Spleen (tissue), 11 donors: ENCODE measurements at regions not wholly inside any gene's neighbourhood (a gene's known extent, or its start where the extent isn't known, plus 50 kb on each side); places are given as distances from the start of the nearest gene placed in this dataset.
"Not testable (repeated sequence)": the region's sequence is repeated elsewhere in the genome, so short reads cannot be mapped to it uniquely, and the experiment has no call there.

Experiments used
- DNase-seq: peaks from one replicate; pipeline ENCODE4 v3.0.0-alpha.2; 2020
- H3K27ac ChIP-seq, 8 donors: fragments of 200-600 bp; sonication (generic) in 7 of 8; 1 replicate in 4 of 8; 2 replicates in 4 of 8; pipeline versions ENCODE4 v1.5.0 to v1.8.0; 2016 to 2021; ENCODE audit warnings: inconsistent platforms in 4 of 8, mild to moderate bottlenecking in 4 of 8, moderate library complexity in 1 of 8
- H3K27me3 ChIP-seq, 7 donors: fragments of 200-600 bp; sonication (generic) in 6 of 7; replicated peaks in 1 of 7; 1 replicate in 4 of 7; 2 replicates in 3 of 7; pipeline versions ENCODE4 v1.5.0 to v1.8.0; 2016 to 2021; ENCODE audit warnings: inconsistent platforms in 3 of 7, mild to moderate bottlenecking in 1 of 7
- H3K36me3 ChIP-seq, 6 donors: fragments of 200-600 bp; sonication (generic) in 5 of 6; 1 replicate in 4 of 6; 2 replicates in 2 of 6; pipeline versions ENCODE4 v1.5.0 to v1.8.0; 2016 to 2021; ENCODE audit warnings: inconsistent platforms in 2 of 6
- H3K4me1 ChIP-seq, 6 donors: fragments of 200-600 bp; sonication (generic) in 5 of 6; 1 replicate in 3 of 6; 2 replicates in 3 of 6; pipeline versions ENCODE4 v1.5.0 to v1.8.0; 2016 to 2021; ENCODE audit warnings: inconsistent platforms in 3 of 6
- H3K4me3 ChIP-seq, 8 donors: fragments of 200-600 bp; sonication (generic) in 7 of 8; 1 replicate in 4 of 8; 2 replicates in 4 of 8; pipeline versions ENCODE4 v1.5.0 to v1.8.0; 2016 to 2021; ENCODE audit warnings: inconsistent platforms in 4 of 8, mild to moderate bottlenecking in 4 of 8, moderate library complexity in 2 of 8
- H3K9me3 ChIP-seq, 8 donors: fragments of 200-600 bp; sonication (generic) in 7 of 8; 1 replicate in 4 of 8; 2 replicates in 4 of 8; pipeline versions ENCODE4 v1.5.0 to v1.8.0; 2016 to 2021; ENCODE audit warnings: inconsistent platforms in 4 of 8
- POLR2A ChIP-seq, 3 donors: fragments of 450-650 bp; IDR thresholded peaks; one replicate each; pipeline ENCODE4 v1.5.1; 2017; ENCODE audit warnings: antibody characterized with exemption in 3 of 3, mild to moderate bottlenecking in 1 of 3
- POLR2AphosphoS5 ChIP-seq, 3 donors: sonication (generic); formaldehyde crosslinking; IDR thresholded peaks; one replicate each; pipeline ENCODE4 v1.5.1; 2017; ENCODE audit warnings: antibody characterized with exemption in 3 of 3
- WGBS, 5 donors: extraction: QIAGEN DNeasy Blood & Tissue Kit in 3 of 5; methylation state at CpG; one replicate each; pipeline versions ENCODE4 v1.1.5 to v1.1.7; 2013 to 2018; 5-methylcytosine and 5-hydroxymethylcytosine counted together
- intact Hi-C: fragments of 100-400 bp; cut with DNase I; formaldehyde crosslinking; loops from one replicate; pipeline ENCODE4 v1.15.0; 2023; ENCODE audit warnings: low total_unique reads
- TF ChIP-seq, protein P1 (sequence below), 11 experiments: fragments of 200-600 bp in 7 of 11; fragments of 450-650 bp in 4 of 11; sonication (generic) in 4 of 11; IDR thresholded peaks in 8 of 11; conservative IDR thresholded peaks in 3 of 11; 1 replicate in 7 of 11; 2 replicates in 4 of 11; pipeline versions ENCODE4 v1.4.0 to v1.8.0; 2016 to 2021; ENCODE audit warnings: antibody characterized with exemption in 11 of 11, inconsistent platforms in 4 of 11, mild to moderate bottlenecking in 1 of 11
- donor health status: healthy with polysubstance abuse.
- donor health status: DM: no; HTN: no; CAD: no; lungs with moderate emphysema.
- donor health status: DM: no; HTN: no; CAD: no.
- donor health status: Bipolar disorder and iron deficiency.
- donor health status: healthy.
- donor health status: DM: no; HTN: no; CAD: no.
- donor health status: DM: yes; HTN: yes; CAD: no.

DNA sequence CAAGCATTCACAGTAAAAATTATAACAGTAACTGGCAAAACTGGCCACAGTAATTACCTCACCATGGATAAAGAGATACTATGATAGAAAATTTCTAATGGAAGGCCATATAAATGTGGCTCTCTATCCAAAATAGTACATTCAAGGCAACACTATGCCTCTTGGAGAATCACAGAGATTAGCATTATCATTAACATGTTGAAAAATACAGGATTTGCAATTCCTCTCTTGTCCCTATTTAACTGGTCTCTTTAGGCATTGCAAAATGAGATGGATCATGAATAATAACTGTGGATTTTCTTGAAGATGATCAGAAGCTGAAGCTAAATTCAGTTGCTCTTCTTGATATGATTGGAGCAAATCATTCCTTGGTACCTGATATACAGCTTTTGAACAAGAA lies 100.8 kb upstream of the HGF start:
- no peaks in the 10 kb centered on the region for H3K36me3 ChIP-seq
- H3K27ac ChIP-seq = no peak overlapping the region
- TF ChIP-seq POLR2A (IDR thresholded peaks at IDR 0.05) (no peak), POLR2AphosphoS5 (IDR thresholded peaks at IDR 0.05) (no peak)
- TF ChIP-seq, protein P1, sequence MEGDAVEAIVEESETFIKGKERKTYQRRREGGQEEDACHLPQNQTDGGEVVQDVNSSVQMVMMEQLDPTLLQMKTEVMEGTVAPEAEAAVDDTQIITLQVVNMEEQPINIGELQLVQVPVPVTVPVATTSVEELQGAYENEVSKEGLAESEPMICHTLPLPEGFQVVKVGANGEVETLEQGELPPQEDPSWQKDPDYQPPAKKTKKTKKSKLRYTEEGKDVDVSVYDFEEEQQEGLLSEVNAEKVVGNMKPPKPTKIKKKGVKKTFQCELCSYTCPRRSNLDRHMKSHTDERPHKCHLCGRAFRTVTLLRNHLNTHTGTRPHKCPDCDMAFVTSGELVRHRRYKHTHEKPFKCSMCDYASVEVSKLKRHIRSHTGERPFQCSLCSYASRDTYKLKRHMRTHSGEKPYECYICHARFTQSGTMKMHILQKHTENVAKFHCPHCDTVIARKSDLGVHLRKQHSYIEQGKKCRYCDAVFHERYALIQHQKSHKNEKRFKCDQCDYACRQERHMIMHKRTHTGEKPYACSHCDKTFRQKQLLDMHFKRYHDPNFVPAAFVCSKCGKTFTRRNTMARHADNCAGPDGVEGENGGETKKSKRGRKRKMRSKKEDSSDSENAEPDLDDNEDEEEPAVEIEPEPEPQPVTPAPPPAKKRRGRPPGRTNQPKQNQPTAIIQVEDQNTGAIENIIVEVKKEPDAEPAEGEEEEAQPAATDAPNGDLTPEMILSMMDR (IDR thresholded peaks at IDR 0.05 in 8 of 11, conservative IDR thresholded peaks at IDR 0.05 in 3 of 11) = no peak
- intact Hi-C loops = no loop called here
- no peak for DNase-seq
- H3K4me3 ChIP-seq = no peak overlapping the region
- H3K4me1 ChIP-seq = no peaks in the 10 kb centered on the region
- no peaks in the 10 kb centered on the region for H3K27me3 ChIP-seq
- H3K9me3 ChIP-seq = no peaks in the 10 kb centered on the region

DNA sequence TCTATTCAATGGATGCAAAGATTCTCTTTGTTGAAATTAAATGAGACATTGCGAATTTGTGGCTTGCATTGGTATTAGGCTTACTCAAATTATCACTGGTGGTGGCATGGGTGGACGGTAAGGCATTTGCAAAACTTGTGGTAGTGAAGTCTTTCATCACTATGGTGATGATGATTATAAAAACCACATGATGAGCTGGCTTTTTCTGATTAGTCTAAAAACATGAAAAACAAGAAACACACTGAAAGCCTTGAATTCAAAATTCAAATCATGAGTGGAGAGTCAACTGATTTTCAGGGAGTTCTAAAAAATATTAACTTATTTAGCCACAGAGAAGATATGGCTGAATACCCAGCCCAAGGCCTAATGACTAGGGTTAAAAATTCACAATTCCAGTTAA lies 99.8 kb upstream of the HGF start:
- Histone ChIP-seq H3K4me1 (no peaks in the 10 kb centered on the region), H3K4me3 (no peak overlapping the region), H3K27me3 (no peaks in the 10 kb centered on the region), H3K9me3 (no peaks in the 10 kb centered on the region), H3K27ac (no peak overlapping the region), H3K36me3 (no peaks in the 10 kb centered on the region)
- WGBS, 5 donors = 59 to 80% (median 69%) methylated on average over 2 of the region's 2 CpGs
- TF ChIP-seq POLR2A (IDR thresholded peaks at IDR 0.05) (no peak), POLR2AphosphoS5 (IDR thresholded peaks at IDR 0.05) (no peak)
- TF ChIP-seq, protein P1 (IDR thresholded peaks at IDR 0.05 in 8 of 11, conservative IDR thresholded peaks at IDR 0.05 in 3 of 11) = no peak
- intact Hi-C loops = no loop called here
- DNase-seq = no peak

DNA sequence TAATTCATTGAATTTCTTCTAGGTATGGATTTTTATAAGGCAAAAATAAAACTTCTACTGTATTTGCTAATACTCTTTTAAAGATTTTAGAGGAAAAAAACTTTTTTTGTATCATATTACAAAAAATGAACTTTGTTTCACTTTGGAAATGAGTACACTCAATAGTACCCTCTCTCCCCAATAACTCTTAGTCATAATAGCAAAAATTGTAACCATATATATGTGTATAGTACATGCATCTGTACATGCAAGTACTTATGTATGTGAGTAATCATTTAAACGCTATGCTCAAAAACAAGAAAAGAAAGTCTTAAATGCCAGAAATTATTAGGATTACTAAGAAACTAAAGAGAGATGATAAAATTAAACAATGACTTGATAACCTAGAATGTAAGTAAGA lies 95.9 kb upstream of the HGF start:
- H3K4me3 ChIP-seq = no peak overlapping the region
- H3K27ac ChIP-seq = no peak overlapping the region
- H3K9me3 ChIP-seq = peaks cover 0 to 3% (median 0%) of the 10 kb centered on the region in 8 donors
- WGBS, 5 donors = 78 to 93% (median 89%) methylated on average over 1 of the region's 1 CpG
- TF ChIP-seq POLR2A (IDR thresholded peaks at IDR 0.05) (no peak), POLR2AphosphoS5 (IDR thresholded peaks at IDR 0.05) (no peak)
- TF ChIP-seq, protein P1 (IDR thresholded peaks at IDR 0.05 in 8 of 11, conservative IDR thresholded peaks at IDR 0.05 in 3 of 11) = no peak
- no peaks in the 10 kb centered on the region for H3K4me1 ChIP-seq
- H3K27me3 ChIP-seq = no peaks in the 10 kb centered on the region
- DNase-seq = no peak
- intact Hi-C loops = no loop called here
- no peaks in the 10 kb centered on the region for H3K36me3 ChIP-seq

DNA sequence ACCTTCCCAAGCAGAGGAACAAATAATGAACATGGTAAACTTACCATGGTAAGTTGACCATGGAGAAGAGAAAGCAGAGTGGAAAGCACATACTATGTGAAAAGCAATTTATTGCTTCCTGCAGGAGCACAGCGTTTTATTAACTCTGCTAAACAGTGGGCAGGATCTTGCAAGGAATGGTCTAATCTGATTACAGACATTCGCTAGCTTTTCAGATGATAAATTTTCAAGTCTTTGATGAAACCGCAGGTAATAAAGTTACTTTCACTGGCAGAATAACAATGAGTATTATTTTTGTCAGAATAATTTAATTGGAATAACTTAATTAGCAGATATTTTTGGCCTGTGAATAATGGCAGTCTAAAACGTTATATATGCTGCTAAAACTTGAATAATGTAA lies 89.6 kb upstream of the HGF start:
- WGBS, 5 donors = 78 to 86% (median 80%) methylated on average over 4 of the region's 4 CpGs

DNA sequence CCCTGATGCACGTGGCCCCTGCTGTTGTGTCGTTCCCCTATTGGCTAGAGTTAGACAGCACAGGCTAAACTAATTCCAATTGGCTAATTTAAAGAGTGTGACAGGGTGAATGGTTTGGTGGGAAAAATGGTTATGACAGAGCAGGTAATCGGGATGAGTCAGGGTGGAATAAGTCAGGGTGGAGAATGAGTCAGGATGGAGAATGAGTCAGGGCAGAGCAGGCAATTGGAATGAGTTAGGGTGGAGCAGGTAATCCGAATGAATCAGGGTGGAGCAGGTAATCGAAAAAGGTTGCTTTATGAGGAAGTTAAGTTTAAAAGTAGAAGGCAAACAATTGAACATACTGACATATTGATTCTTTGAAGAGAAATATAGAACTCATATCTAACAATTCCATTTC lies 89.0 kb upstream of the HGF start:
- intact Hi-C loops = not testable (repeated sequence)
- WGBS, 5 donors = 79 to 92% (median 85%) methylated on average over 5 of the region's 5 CpGs

More for the DNA sequence above, 89.6 kb upstream of the HGF start:
- H3K36me3 ChIP-seq = no peaks in the 10 kb centered on the region
- no peak overlapping the region for H3K4me3 ChIP-seq
- peaks cover 0 to 6% (median 0%) of the 10 kb centered on the region in 8 donors for H3K9me3 ChIP-seq
- intact Hi-C loops = no loop called here
- TF ChIP-seq POLR2A (IDR thresholded peaks at IDR 0.05) (no peak), POLR2AphosphoS5 (IDR thresholded peaks at IDR 0.05) (no peak)
- TF ChIP-seq, protein P1 (IDR thresholded peaks at IDR 0.05 in 8 of 11, conservative IDR thresholded peaks at IDR 0.05 in 3 of 11) = no peak
- no peaks in the 10 kb centered on the region for H3K27me3 ChIP-seq
- H3K4me1 ChIP-seq = no peaks in the 10 kb centered on the region
- no peak overlapping the region for H3K27ac ChIP-seq
- DNase-seq = no peak

More for the DNA sequence above, 89.0 kb upstream of the HGF start:
- not testable (repeated sequence) for H3K4me1 ChIP-seq, H3K4me3 ChIP-seq, H3K27me3 ChIP-seq, H3K9me3 ChIP-seq, H3K27ac ChIP-seq, DNase-seq, H3K36me3 ChIP-seq
